Hepatocyte (in vitro differentiated cells): ENCODE measurements at regions not wholly inside any gene's neighbourhood (a gene's known extent, or its start where the extent isn't known, plus 50 kb on each side); places are given as distances from the start of the nearest gene placed in this dataset.

Experiments
- DNase-seq: peaks from one replicate; pipeline ENCODE4 v3.0.0-alpha.2; 2016; ENCODE audit warnings: low spot score
- H2AFZ ChIP-seq: fragments of 200-600 bp; sonication (generic); 2 replicates; pipeline ENCODE4 v1.6.0; 2016; ENCODE audit warnings: antibody characterized with exemption, mild to moderate bottlenecking
- H3K27ac ChIP-seq: fragments of 200-600 bp; sonication (generic); 2 replicates; pipeline ENCODE4 v1.5.1; 2016; ENCODE audit warnings: mild to moderate bottlenecking
- H3K27me3 ChIP-seq: fragments of 200-600 bp; sonication (generic); 2 replicates; pipeline ENCODE4 v1.6.1; 2016
- H3K36me3 ChIP-seq: fragments of 200-600 bp; sonication (generic); replicated peaks from 2 replicates; pipeline ENCODE4 v1.5.1; 2016; ENCODE audit warnings: low read depth; ENCODE audit not compliant: insufficient read depth
- H3K4me1 ChIP-seq: fragments of 200-600 bp; sonication (generic); 2 replicates; pipeline ENCODE4 v1.5.1; 2016; ENCODE audit warnings: mild to moderate bottlenecking, moderate library complexity; ENCODE audit not compliant: insufficient read depth
- H3K4me2 ChIP-seq: fragments of 200-600 bp; sonication (generic); 2 replicates; pipeline ENCODE4 v1.6.0; 2016
- H3K4me3 ChIP-seq: fragments of 200-600 bp; sonication (generic); 2 replicates; pipeline ENCODE4 v1.5.1; 2016; ENCODE audit warnings: mild to moderate bottlenecking
- H3K79me2 ChIP-seq: fragments of 200-600 bp; sonication (generic); 2 replicates; pipeline ENCODE4 v1.6.0; 2017; ENCODE audit warnings: mild to moderate bottlenecking
- H3K9me2 ChIP-seq: fragments of 200-600 bp; sonication (generic); replicated peaks from 2 replicates; pipeline ENCODE4 v1.6.0; 2017; ENCODE audit warnings: mild to moderate bottlenecking; ENCODE audit not compliant: insufficient read depth
- H3K9me3 ChIP-seq: fragments of 200-600 bp; sonication (generic); 2 replicates; pipeline ENCODE4 v1.5.1; 2016; ENCODE audit warnings: low read depth, mild to moderate bottlenecking
- H4K20me1 ChIP-seq: fragments of 200-600 bp; sonication (generic); 2 replicates; pipeline ENCODE4 v1.6.0; 2016; ENCODE audit warnings: mild to moderate bottlenecking; ENCODE audit not compliant: insufficient read depth, poor library complexity, severe bottlenecking
- CTCF ChIP-seq: fragments of 200-600 bp; sonication (generic); IDR thresholded peaks from 2 replicates; pipeline ENCODE4 v1.5.1; 2016; ENCODE audit warnings: antibody characterized with exemption, mild to moderate bottlenecking; ENCODE audit not compliant: poor library complexity
- EZH2 ChIP-seq: fragments of 200-600 bp; sonication (generic); IDR thresholded peaks from 2 replicates; pipeline ENCODE4 v1.6.1; 2016; ENCODE audit warnings: antibody characterized with exemption, mild to moderate bottlenecking, borderline replicate concordance
- EZH2phosphoT487 ChIP-seq: fragments of 200-600 bp; sonication (generic); IDR thresholded peaks from one replicate; pipeline ENCODE4 v1.6.1; 2018; ENCODE audit warnings: antibody characterized with exemption, mild to moderate bottlenecking, low read depth, moderate library complexity; ENCODE audit not compliant: unreplicated experiment, severe bottlenecking
- WGBS: methylation state at CpG from one replicate; pipeline ENCODE4 v1.1.6; 2016; ENCODE audit warnings: low lambda C conversion rate; ENCODE audit errors: missing lambda C conversion rate; 5-methylcytosine and 5-hydroxymethylcytosine counted together

- Histone ChIP-seq H3K9me3 (no peaks in the 10 kb centered on the region), H3K27ac (no peak overlapping the region), H3K4me3 (no peak overlapping the region), H3K4me1 (no peaks in the 10 kb centered on the region), H3K4me2 (no peak overlapping the region), H3K9me2 (no peaks in the 10 kb centered on the region), H3K27me3 (no peaks in the 10 kb centered on the region), H3K79me2 (no peaks in the 10 kb centered on the region), H3K36me3 (no peaks in the 10 kb centered on the region), H4K20me1 (no peaks in the 10 kb centered on the region), H2AFZ (no peak overlapping the region)
- TF ChIP-seq EZH2 (no peak), EZH2phosphoT487 (no peak), CTCF (no peak)
- 88% methylated on average over 3 of the region's 3 CpGs for WGBS
- DNase-seq, result no peak
These were observed 1496.5 kb downstream of the PLA2G4A start for GRCh38 chr1:188325211-188325610.

- TF ChIP-seq EZH2phosphoT487, result no peak
- no peak for TF ChIP-seq EZH2
- TF ChIP-seq CTCF, result no peak
- 61% methylated on average over 1 of the region's 1 CpG for whole genome bisulfite sequencing
- DNase-seq, result no peak
- H3K27ac ChIP-seq, result no peak overlapping the region
- H3K9me3 ChIP-seq, result no peaks in the 10 kb centered on the region
- H3K4me1 ChIP-seq, result no peaks in the 10 kb centered on the region
- H4K20me1 ChIP-seq, result no peaks in the 10 kb centered on the region
- no peaks in the 10 kb centered on the region for H3K27me3 ChIP-seq
- H3K9me2 ChIP-seq, result no peaks in the 10 kb centered on the region
- no peaks in the 10 kb centered on the region for H3K36me3 ChIP-seq
- H3K4me2 ChIP-seq, result no peak overlapping the region
- no peak overlapping the region for H3K4me3 ChIP-seq
- no peak overlapping the region for H2AFZ ChIP-seq
- no peaks in the 10 kb centered on the region for H3K79me2 ChIP-seq
These were observed 1515.2 kb downstream of the PLA2G4A start for GRCh38 chr1:188343914-188344313.

- H2AFZ ChIP-seq, result no peak overlapping the region
- H3K4me2 ChIP-seq, result no peak overlapping the region
- H3K4me1 ChIP-seq, result no peaks in the 10 kb centered on the region
- WGBS, result 93% methylated on average over 2 of the region's 2 CpGs
- no peaks in the 10 kb centered on the region for H3K79me2 ChIP-seq
- no peak for TF ChIP-seq EZH2
- no peak for TF ChIP-seq CTCF
- TF ChIP-seq EZH2phosphoT487, result no peak
- no peak for DNase-seq
- H4K20me1 ChIP-seq, result no peaks in the 10 kb centered on the region
- no peak overlapping the region for H3K27ac ChIP-seq
- no peaks in the 10 kb centered on the region for H3K36me3 ChIP-seq
- no peak overlapping the region for H3K4me3 ChIP-seq
- H3K9me2 ChIP-seq, result no peaks in the 10 kb centered on the region
- no peaks in the 10 kb centered on the region for H3K9me3 ChIP-seq
- H3K27me3 ChIP-seq, result no peaks in the 10 kb centered on the region
These were observed 1521.4 kb downstream of the PLA2G4A start for GRCh38 chr1:188350104-188350503.

- H3K4me1 ChIP-seq, result no peaks in the 10 kb centered on the region
- H3K4me2 ChIP-seq, result no peak overlapping the region
- no peaks in the 10 kb centered on the region for H4K20me1 ChIP-seq
- no peaks in the 10 kb centered on the region for H3K79me2 ChIP-seq
- no peak for DNase-seq
- no peaks in the 10 kb centered on the region for H3K9me3 ChIP-seq
- no peaks in the 10 kb centered on the region for H3K27me3 ChIP-seq
- no peak overlapping the region for H2AFZ ChIP-seq
- H3K36me3 ChIP-seq, result no peaks in the 10 kb centered on the region
- no peak overlapping the region for H3K4me3 ChIP-seq
- no peak overlapping the region for H3K27ac ChIP-seq
- H3K9me2 ChIP-seq, result no peaks in the 10 kb centered on the region
- no peak for TF ChIP-seq CTCF
- TF ChIP-seq EZH2, result no peak
- TF ChIP-seq EZH2phosphoT487, result no peak
- 80% methylated on average over 2 of the region's 2 CpGs for WGBS
These were observed 1526.3 kb downstream of the PLA2G4A start for GRCh38 chr1:188355082-188355481.
